ENCODE measurements at regions not wholly inside any gene's neighbourhood (a gene's known extent, or its start where the extent isn't known, plus 50 kb on each side); places are given as distances from the start of the nearest gene placed in this dataset.
"Not testable (repeated sequence)": the region's sequence is repeated elsewhere in the genome, so short reads cannot be mapped to it uniquely, and the experiment has no call there.

- not testable (repeated sequence) for DNase-seq
Measured at GRCh38 chr1:8227674-8228073, 90.2 kb upstream of the SLC45A1 start.

- no peak for DNase-seq
Measured at GRCh38 chr1:8226747-8227146, 91.2 kb upstream of the SLC45A1 start.

GRCh38 chr1:8226024-8226423 lies 91.9 kb upstream of the SLC45A1 start:
- DNase-seq: not testable (repeated sequence)

- no peak for DNase-seq
Measured at GRCh38 chr1:8223526-8223925, 94.4 kb upstream of the SLC45A1 start.

- DNase-seq: peak; percentile 69
Measured at GRCh38 chr1:8222789-8223188, 95.1 kb upstream of the SLC45A1 start.

GRCh38 chr1:8219530-8219929 lies 98.4 kb upstream of the SLC45A1 start:
- DNase-seq: no peak

- DNase-seq: no peak
Measured at GRCh38 chr1:8218351-8219092, 99.4 kb upstream of the SLC45A1 start.

GRCh38 chr1:8217809-8218208 lies 100.1 kb upstream of the SLC45A1 start:
- DNase-seq: no peak

GRCh38 chr1:8217011-8217711 lies 100.8 kb upstream of the SLC45A1 start:
- no peak for DNase-seq

- DNase-seq: no peak
Measured at GRCh38 chr1:8216005-8216404, 101.9 kb upstream of the SLC45A1 start.

- DNase-seq: no peak
Measured at GRCh38 chr1:8214501-8215173, 103.3 kb upstream of the SLC45A1 start.

- no peak for DNase-seq
Measured at GRCh38 chr1:8213676-8214075, 104.2 kb upstream of the SLC45A1 start.

- DNase-seq: no peak
Measured at GRCh38 chr1:8213136-8213535, 104.8 kb upstream of the SLC45A1 start.

- no peak for DNase-seq
Measured at GRCh38 chr1:8212580-8213031, 105.3 kb upstream of the SLC45A1 start.

GRCh38 chr1:8211883-8212579 lies 105.9 kb upstream of the SLC45A1 start:
- DNase-seq: no peak

- DNase-seq: no peak
Measured at GRCh38 chr1:8211251-8211882, 106.5 kb upstream of the SLC45A1 start.

- no peak for DNase-seq
Measured at GRCh38 chr1:8207202-8207601, 110.7 kb upstream of the SLC45A1 start.

- no peak for DNase-seq
Measured at GRCh38 chr1:8206391-8206790, 111.5 kb upstream of the SLC45A1 start.

- no peak for DNase-seq
Measured at GRCh38 chr1:8205771-8206170, 112.1 kb upstream of the SLC45A1 start.

- DNase-seq: no peak
Measured at GRCh38 chr1:8204826-8205225, 113.1 kb upstream of the SLC45A1 start.

GRCh38 chr1:8203551-8203950 lies 114.4 kb upstream of the SLC45A1 start:
- no peak for DNase-seq

GRCh38 chr1:8203056-8203455 lies 114.9 kb upstream of the SLC45A1 start:
- DNase-seq: no peak
